Spleen (tissue), 11 donors: ENCODE measurements at regions not wholly inside any gene's neighbourhood (a gene's known extent, or its start where the extent isn't known, plus 50 kb on each side); places are given as distances from the start of the nearest gene placed in this dataset.

Experiments
- DNase-seq: peaks from one replicate; pipeline ENCODE4 v3.0.0-alpha.2; 2020
- H3K27ac ChIP-seq, 8 donors: fragments of 200-600 bp; sonication (generic) in 7 of 8; 1 replicate in 4 of 8; 2 replicates in 4 of 8; pipeline versions ENCODE4 v1.5.0 to v1.8.0; 2016 to 2021; ENCODE audit warnings: inconsistent platforms in 4 of 8, mild to moderate bottlenecking in 4 of 8, moderate library complexity in 1 of 8
- H3K27me3 ChIP-seq, 7 donors: fragments of 200-600 bp; sonication (generic) in 6 of 7; replicated peaks in 1 of 7; 1 replicate in 4 of 7; 2 replicates in 3 of 7; pipeline versions ENCODE4 v1.5.0 to v1.8.0; 2016 to 2021; ENCODE audit warnings: inconsistent platforms in 3 of 7, mild to moderate bottlenecking in 1 of 7
- H3K36me3 ChIP-seq, 6 donors: fragments of 200-600 bp; sonication (generic) in 5 of 6; 1 replicate in 4 of 6; 2 replicates in 2 of 6; pipeline versions ENCODE4 v1.5.0 to v1.8.0; 2016 to 2021; ENCODE audit warnings: inconsistent platforms in 2 of 6
- H3K4me1 ChIP-seq, 6 donors: fragments of 200-600 bp; sonication (generic) in 5 of 6; 1 replicate in 3 of 6; 2 replicates in 3 of 6; pipeline versions ENCODE4 v1.5.0 to v1.8.0; 2016 to 2021; ENCODE audit warnings: inconsistent platforms in 3 of 6
- H3K4me3 ChIP-seq, 8 donors: fragments of 200-600 bp; sonication (generic) in 7 of 8; 1 replicate in 4 of 8; 2 replicates in 4 of 8; pipeline versions ENCODE4 v1.5.0 to v1.8.0; 2016 to 2021; ENCODE audit warnings: inconsistent platforms in 4 of 8, mild to moderate bottlenecking in 4 of 8, moderate library complexity in 2 of 8
- H3K9me3 ChIP-seq, 8 donors: fragments of 200-600 bp; sonication (generic) in 7 of 8; 1 replicate in 4 of 8; 2 replicates in 4 of 8; pipeline versions ENCODE4 v1.5.0 to v1.8.0; 2016 to 2021; ENCODE audit warnings: inconsistent platforms in 4 of 8
- POLR2A ChIP-seq, 3 donors: fragments of 450-650 bp; IDR thresholded peaks; one replicate each; pipeline ENCODE4 v1.5.1; 2017; ENCODE audit warnings: antibody characterized with exemption in 3 of 3, mild to moderate bottlenecking in 1 of 3
- POLR2AphosphoS5 ChIP-seq, 3 donors: sonication (generic); formaldehyde crosslinking; IDR thresholded peaks; one replicate each; pipeline ENCODE4 v1.5.1; 2017; ENCODE audit warnings: antibody characterized with exemption in 3 of 3
- WGBS, 5 donors: extraction: QIAGEN DNeasy Blood & Tissue Kit in 3 of 5; methylation state at CpG; one replicate each; pipeline versions ENCODE4 v1.1.5 to v1.1.7; 2013 to 2018; 5-methylcytosine and 5-hydroxymethylcytosine counted together
- intact Hi-C: fragments of 100-400 bp; cut with DNase I; formaldehyde crosslinking; loops from one replicate; pipeline ENCODE4 v1.15.0; 2023; ENCODE audit warnings: low total_unique reads
- TF ChIP-seq, protein P1 (sequence below), 11 experiments: fragments of 200-600 bp in 7 of 11; fragments of 450-650 bp in 4 of 11; sonication (generic) in 4 of 11; IDR thresholded peaks in 8 of 11; conservative IDR thresholded peaks in 3 of 11; 1 replicate in 7 of 11; 2 replicates in 4 of 11; pipeline versions ENCODE4 v1.4.0 to v1.8.0; 2016 to 2021; ENCODE audit warnings: antibody characterized with exemption in 11 of 11, inconsistent platforms in 4 of 11, mild to moderate bottlenecking in 1 of 11
- donor health status: healthy with polysubstance abuse.
- donor health status: DM: no; HTN: no; CAD: no; lungs with moderate emphysema.
- donor health status: DM: no; HTN: no; CAD: no.
- donor health status: Bipolar disorder and iron deficiency.
- donor health status: healthy.
- donor health status: DM: no; HTN: no; CAD: no.
- donor health status: DM: yes; HTN: yes; CAD: no.

DNA sequence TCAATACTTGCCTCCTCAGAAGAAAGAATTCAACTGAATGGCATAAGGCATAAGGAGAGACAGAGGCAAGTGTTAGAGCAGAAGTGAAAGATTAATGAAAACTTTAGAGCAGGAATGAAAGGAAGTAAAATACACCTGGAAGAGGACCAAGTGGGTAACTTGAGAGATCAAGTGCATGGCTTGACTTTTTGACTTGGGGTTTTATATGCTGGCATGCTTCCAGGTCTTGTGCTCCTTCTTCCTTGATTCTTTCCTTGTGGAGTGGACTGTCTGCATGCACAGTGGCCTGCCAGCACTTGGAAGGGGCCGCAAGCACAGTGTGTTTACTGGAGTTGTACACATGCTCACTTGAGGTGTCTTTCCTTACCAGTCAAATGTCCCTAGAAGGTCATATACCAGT lies 222.1 kb upstream of the UFL1 start:
- no peak overlapping the region for H3K27ac ChIP-seq
- no peak for DNase-seq
- no peaks in the 10 kb centered on the region for H3K4me1 ChIP-seq
- H3K4me3 ChIP-seq: no peak overlapping the region
- H3K36me3 ChIP-seq: no peaks in the 10 kb centered on the region
- WGBS, 5 donors: 74 to 92% (median 83%) methylated on average over 1 of the region's 1 CpG
- no peaks in the 10 kb centered on the region for H3K27me3 ChIP-seq
- intact Hi-C loops: no loop called here
- peaks cover 0 to 6% (median 0%) of the 10 kb centered on the region in 8 donors for H3K9me3 ChIP-seq
- no peak for TF ChIP-seq POLR2A (IDR thresholded peaks at IDR 0.05)
- TF ChIP-seq POLR2AphosphoS5 (IDR thresholded peaks at IDR 0.05): no peak
- TF ChIP-seq, protein P1, sequence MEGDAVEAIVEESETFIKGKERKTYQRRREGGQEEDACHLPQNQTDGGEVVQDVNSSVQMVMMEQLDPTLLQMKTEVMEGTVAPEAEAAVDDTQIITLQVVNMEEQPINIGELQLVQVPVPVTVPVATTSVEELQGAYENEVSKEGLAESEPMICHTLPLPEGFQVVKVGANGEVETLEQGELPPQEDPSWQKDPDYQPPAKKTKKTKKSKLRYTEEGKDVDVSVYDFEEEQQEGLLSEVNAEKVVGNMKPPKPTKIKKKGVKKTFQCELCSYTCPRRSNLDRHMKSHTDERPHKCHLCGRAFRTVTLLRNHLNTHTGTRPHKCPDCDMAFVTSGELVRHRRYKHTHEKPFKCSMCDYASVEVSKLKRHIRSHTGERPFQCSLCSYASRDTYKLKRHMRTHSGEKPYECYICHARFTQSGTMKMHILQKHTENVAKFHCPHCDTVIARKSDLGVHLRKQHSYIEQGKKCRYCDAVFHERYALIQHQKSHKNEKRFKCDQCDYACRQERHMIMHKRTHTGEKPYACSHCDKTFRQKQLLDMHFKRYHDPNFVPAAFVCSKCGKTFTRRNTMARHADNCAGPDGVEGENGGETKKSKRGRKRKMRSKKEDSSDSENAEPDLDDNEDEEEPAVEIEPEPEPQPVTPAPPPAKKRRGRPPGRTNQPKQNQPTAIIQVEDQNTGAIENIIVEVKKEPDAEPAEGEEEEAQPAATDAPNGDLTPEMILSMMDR (IDR thresholded peaks at IDR 0.05 in 8 of 11, conservative IDR thresholded peaks at IDR 0.05 in 3 of 11): no peak

DNA sequence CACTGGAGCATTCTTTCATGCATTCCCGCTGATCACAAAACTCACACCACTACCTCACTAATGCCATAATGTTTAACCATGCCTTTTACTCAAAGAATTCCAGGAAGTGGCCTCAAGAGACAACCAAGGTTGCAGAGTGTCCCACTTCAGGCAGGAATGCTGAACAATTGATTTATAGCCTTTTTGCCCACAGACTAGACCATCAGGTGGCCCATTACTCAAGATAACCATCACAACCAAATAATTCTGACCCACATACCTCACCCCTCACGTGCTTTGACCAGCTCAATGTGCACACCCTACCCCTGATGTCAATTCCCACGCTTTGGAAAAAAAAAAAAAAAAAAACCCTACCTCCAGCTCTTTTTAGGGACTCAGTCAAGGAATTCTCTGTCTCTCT lies 220.6 kb upstream of the UFL1 start:
- Histone ChIP-seq H3K4me1 (no peaks in the 10 kb centered on the region), H3K4me3 (no peak overlapping the region), H3K36me3 (no peaks in the 10 kb centered on the region), H3K27me3 (no peaks in the 10 kb centered on the region), H3K9me3 (peaks cover 0 to 3% (median 0%) of the 10 kb centered on the region in 8 donors), H3K27ac (no peak overlapping the region)
- no peak for DNase-seq
- TF ChIP-seq POLR2A (IDR thresholded peaks at IDR 0.05) (no peak), POLR2AphosphoS5 (IDR thresholded peaks at IDR 0.05) (no peak)
- TF ChIP-seq, protein P1 (IDR thresholded peaks at IDR 0.05 in 8 of 11, conservative IDR thresholded peaks at IDR 0.05 in 3 of 11): no peak
- WGBS, 5 donors: 17 to 38% (median 23%) methylated on average over 3 of the region's 3 CpGs
- intact Hi-C loops: no loop called here

DNA sequence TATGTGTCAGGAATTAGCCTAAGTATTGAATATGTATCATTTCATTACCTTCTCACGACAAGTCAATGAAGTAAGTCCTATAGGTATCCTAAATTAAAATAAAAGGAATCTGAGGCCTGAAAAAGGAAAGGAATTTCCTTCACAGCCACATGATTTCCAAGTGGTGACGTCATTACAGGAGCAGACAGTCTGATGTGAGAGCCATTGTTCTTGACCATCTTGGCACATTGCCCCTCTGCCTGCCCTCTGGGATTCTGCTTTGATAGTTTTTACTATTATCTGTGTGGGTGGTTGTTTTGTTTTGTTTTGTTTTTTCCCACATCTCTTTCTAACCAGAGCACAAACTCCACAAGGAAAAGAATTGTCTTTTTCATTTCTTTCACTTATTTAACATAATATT lies 219.8 kb upstream of the UFL1 start:
- intact Hi-C loops: no loop called here
- Histone ChIP-seq H3K36me3 (no peaks in the 10 kb centered on the region), H3K4me3 (no peak overlapping the region), H3K4me1 (no peaks in the 10 kb centered on the region), H3K27ac (no peak overlapping the region), H3K9me3 (peaks cover 0 to under 1% (median 0%) of the 10 kb centered on the region in 8 donors), H3K27me3 (no peaks in the 10 kb centered on the region)
- DNase-seq: no peak
- TF ChIP-seq, protein P1 (IDR thresholded peaks at IDR 0.05 in 8 of 11, conservative IDR thresholded peaks at IDR 0.05 in 3 of 11): no peak
- TF ChIP-seq POLR2A (IDR thresholded peaks at IDR 0.05) (no peak), POLR2AphosphoS5 (IDR thresholded peaks at IDR 0.05) (no peak)
- 59 to 72% (median 67%) methylated on average over 2 of the region's 2 CpGs for WGBS, 5 donors

DNA sequence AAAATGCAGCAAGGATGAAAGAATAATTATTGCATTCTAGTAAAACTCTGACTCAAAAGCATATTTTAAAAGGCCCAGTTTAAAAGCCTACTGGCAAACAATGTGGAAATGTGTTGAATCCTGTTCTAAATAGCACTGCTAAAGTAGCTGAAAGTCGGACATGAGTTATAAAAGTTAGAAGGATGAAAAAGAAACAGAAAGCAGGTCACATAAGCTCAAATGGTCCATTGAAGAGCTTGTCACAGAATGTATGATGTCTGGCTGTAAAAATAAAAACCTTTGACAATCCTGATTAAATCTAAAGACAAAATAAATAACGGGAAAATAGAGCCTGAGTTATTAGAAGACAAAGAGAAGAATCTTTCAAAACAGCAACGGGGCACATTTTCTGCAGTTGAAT lies 218.6 kb upstream of the UFL1 start:
- DNase-seq: no peak
- no peaks in the 10 kb centered on the region for H3K9me3 ChIP-seq
- TF ChIP-seq, protein P1 (IDR thresholded peaks at IDR 0.05 in 8 of 11, conservative IDR thresholded peaks at IDR 0.05 in 3 of 11): no peak
- TF ChIP-seq POLR2AphosphoS5 (IDR thresholded peaks at IDR 0.05) (no peak), POLR2A (IDR thresholded peaks at IDR 0.05) (no peak)
- H3K4me1 ChIP-seq: no peaks in the 10 kb centered on the region
- no peak overlapping the region for H3K27ac ChIP-seq
- intact Hi-C loops: no loop called here
- H3K36me3 ChIP-seq: no peaks in the 10 kb centered on the region
- no peak overlapping the region for H3K4me3 ChIP-seq
- WGBS, 5 donors: 60 to 77% (median 70%) methylated on average over 3 of the region's 3 CpGs
- H3K27me3 ChIP-seq: no peaks in the 10 kb centered on the region
